SK-N-SH (cell line): ENCODE measurements at regions not wholly inside any gene's neighbourhood (a gene's known extent, or its start where the extent isn't known, plus 50 kb on each side); places are given as distances from the start of the nearest gene placed in this dataset.

ENCODE experiments used
- CTCF ChIA-PET: fragments of 300-600, 350-600 bp; formaldehyde crosslinking; extraction: SDS; loops from one replicate; lab custom pipeline; 2021; lab: Yijun Ruan, JAX
- POLR2A ChIA-PET: fragments of 350-600 bp; sonication (Branson Sonifier 250); formaldehyde crosslinking; extraction: SDS; loops from one replicate; lab custom pipeline; 2020; ENCODE audit warnings: antibody characterized with exemption, inconsistent platforms; lab: Yijun Ruan, JAX
- DNase-seq: peaks from one replicate; pipeline ENCODE4 v3.0.0; 2012
- H2AFZ ChIP-seq: fragments of 200-600 bp; sonication (generic); 2 replicates; pipeline ENCODE4 v1.8.1; 2016; ENCODE audit warnings: antibody characterized with exemption, mild to moderate bottlenecking, low read depth
- H3F3A ChIP-seq: fragments of 200-600 bp; sonication (generic); replicated peaks from 2 replicates; pipeline ENCODE3; 2016; ENCODE audit warnings: antibody characterized with exemption, mild to moderate bottlenecking; ENCODE audit not compliant: insufficient read depth
- H3K27ac ChIP-seq, 2 experiments: fragments of 200-500 bp in 1 of 2; fragments of 200-600 bp in 1 of 2; sonication (Bioruptor generic) in 1 of 2; sonication (generic), shearing (Covaris generic) in 1 of 2; 2 replicates each; pipeline versions ENCODE4 v1.5.1 to v1.6.1; 2014 to 2016; ENCODE audit warnings: low read depth in 2 of 2, inconsistent platforms in 1 of 2, low read length in 1 of 2, mild to moderate bottlenecking in 1 of 2, mixed read lengths in 1 of 2
- H3K27me3 ChIP-seq: fragments of 200-600 bp; sonication (generic), shearing (Covaris generic); 2 replicates; pipeline ENCODE4 v1.6.1; 2016; ENCODE audit warnings: mixed run types; ENCODE audit not compliant: insufficient read depth
- H3K36me3 ChIP-seq, 2 experiments: fragments of 200-500 bp in 1 of 2; fragments of 200-600 bp in 1 of 2; sonication (Bioruptor generic) in 1 of 2; sonication (generic) in 1 of 2; replicated peaks in 1 of 2; 2 replicates each; pipeline versions ENCODE3 to v1.5.1; 2014 to 2016; ENCODE audit warnings: low read length in 1 of 2, mild to moderate bottlenecking in 1 of 2; ENCODE audit not compliant: insufficient read depth in 2 of 2, control insufficient read depth in 1 of 2
- H3K4me1 ChIP-seq, 2 experiments: fragments of 200-500 bp in 1 of 2; fragments of 200-600 bp in 1 of 2; sonication (Bioruptor generic) in 1 of 2; sonication (generic), shearing (Covaris generic) in 1 of 2; 2 replicates each; pipeline versions ENCODE4 v1.5.1 to v1.6.1; 2014 to 2016; ENCODE audit warnings: low read depth in 1 of 2, low read length in 1 of 2, mixed run types in 1 of 2; ENCODE audit not compliant: insufficient read depth in 2 of 2, control insufficient read depth in 1 of 2
- H3K4me2 ChIP-seq: fragments of 200-600 bp; sonication (generic), shearing (Covaris generic); 2 replicates; pipeline ENCODE4 v1.6.1; 2017; ENCODE audit warnings: mixed run types
- H3K4me3 ChIP-seq, 2 experiments: fragments of 200-500 bp in 1 of 2; fragments of 200-600 bp in 1 of 2; sonication (Bioruptor generic) in 1 of 2; sonication (generic), shearing (Covaris generic) in 1 of 2; 2 replicates each; pipeline versions ENCODE4 v1.5.1 to v1.8.1; 2014 to 2016; ENCODE audit warnings: low read depth in 2 of 2, inconsistent platforms in 1 of 2, low read length in 1 of 2, mild to moderate bottlenecking in 1 of 2, mixed read lengths in 1 of 2, moderate library complexity in 1 of 2
- H3K79me2 ChIP-seq: fragments of 200-600 bp; sonication (generic); 2 replicates; pipeline ENCODE4 v1.8.1; 2017; ENCODE audit warnings: mild to moderate bottlenecking; ENCODE audit not compliant: insufficient read depth
- H3K9ac ChIP-seq: fragments of 200-600 bp; sonication (generic); 2 replicates; pipeline ENCODE4 v1.6.1; 2017; ENCODE audit warnings: mixed run types
- H3K9me2 ChIP-seq: fragments of 200-600 bp; sonication (generic); 2 replicates; pipeline ENCODE4 v1.6.1; 2017; ENCODE audit warnings: mixed run types
- H3K9me3 ChIP-seq: fragments of 200-600 bp; sonication (generic); 2 replicates; pipeline ENCODE4 v1.6.1; 2017; ENCODE audit warnings: mixed run types, mild to moderate bottlenecking, moderate library complexity
- H4K20me1 ChIP-seq: fragments of 200-600 bp; sonication (generic); 2 replicates; pipeline ENCODE4 v1.6.1; 2017; ENCODE audit warnings: mild to moderate bottlenecking, mixed run types; ENCODE audit not compliant: insufficient read depth
- ELF1 ChIP-seq: IDR thresholded peaks from 2 replicates; pipeline ENCODE4 v1.4.0; 2012
- EP300 ChIP-seq, 2 experiments: IDR thresholded peaks; 2 replicates each; pipeline versions ENCODE4 v1.4.0 to v1.6.1; 2012; ENCODE audit warnings: borderline replicate concordance in 1 of 2, low read depth in 1 of 2, low read length in 1 of 2
- EZH2phosphoT487 ChIP-seq: fragments of 200-600 bp; sonication (generic); IDR thresholded peaks from 2 replicates; pipeline ENCODE4 v1.6.1; 2017; ENCODE audit warnings: low read depth, mixed run types, mild to moderate bottlenecking, antibody characterized with exemption, moderate library complexity, borderline replicate concordance
- FOSL2 ChIP-seq: IDR thresholded peaks from 2 replicates; pipeline ENCODE4 v1.4.0; 2012; ENCODE audit warnings: low read depth, mild to moderate bottlenecking, moderate library complexity, borderline replicate concordance
- FOXJ3 ChIP-seq: sonication (generic); formaldehyde crosslinking; IDR thresholded peaks from 2 replicates; pipeline ENCODE4 v1.5.1; 2020; ENCODE audit warnings: mild to moderate bottlenecking, missing genetic modification reagents
- GATA2 ChIP-seq: sonication (generic); formaldehyde crosslinking; IDR thresholded peaks from 2 replicates; pipeline ENCODE4 v1.5.0; 2020; ENCODE audit warnings: mild to moderate bottlenecking, missing genetic modification reagents
- JUND ChIP-seq: IDR thresholded peaks from 2 replicates; pipeline ENCODE4 v1.4.0; 2012
- MAX ChIP-seq: IDR thresholded peaks from 2 replicates; pipeline ENCODE4 v1.4.0; 2012; ENCODE audit warnings: low read depth
- MXI1 ChIP-seq: IDR thresholded peaks from 2 replicates; pipeline ENCODE4 v1.6.1; 2012; ENCODE audit warnings: mild to moderate bottlenecking, low read depth, low read length, improper control_type of control experiment
- NFIC ChIP-seq: IDR thresholded peaks from 2 replicates; pipeline ENCODE4 v1.4.0; 2012; ENCODE audit warnings: borderline replicate concordance
- NRF1 ChIP-seq: IDR thresholded peaks from 2 replicates; pipeline ENCODE4 v1.6.1; 2012; ENCODE audit warnings: low read depth, mild to moderate bottlenecking, low read length
- RAD21 ChIP-seq: IDR thresholded peaks from 2 replicates; pipeline ENCODE4 v1.6.1; 2012; ENCODE audit warnings: mild to moderate bottlenecking, low read length
- RCOR1 ChIP-seq: fragments of 150-350 bp; IDR thresholded peaks from 2 replicates; pipeline ENCODE4 v1.6.1; 2017; ENCODE audit warnings: antibody characterized with exemption, low read length
- RFX5 ChIP-seq: IDR thresholded peaks from 2 replicates; pipeline ENCODE4 v1.6.1; 2012; ENCODE audit warnings: mild to moderate bottlenecking, improper control_type of control experiment, low read length
- SMC3 ChIP-seq: IDR thresholded peaks from 2 replicates; pipeline ENCODE4 v1.6.1; 2012; ENCODE audit warnings: low read depth, low read length, improper control_type of control experiment
- TAF1 ChIP-seq: IDR thresholded peaks from 2 replicates; pipeline ENCODE4 v1.6.1; 2012; ENCODE audit warnings: low read depth, mild to moderate bottlenecking, low read length, moderate library complexity, borderline replicate concordance
- TCF12 ChIP-seq: IDR thresholded peaks from 2 replicates; pipeline ENCODE4 v1.4.0; 2012
- TEAD4 ChIP-seq: IDR thresholded peaks from 2 replicates; pipeline ENCODE4 v1.4.0; 2012; ENCODE audit warnings: mild to moderate bottlenecking, borderline replicate concordance; ENCODE audit not compliant: insufficient read depth
- YY1 ChIP-seq: IDR thresholded peaks from 2 replicates; pipeline ENCODE4 v1.4.0; 2012; ENCODE audit warnings: low read depth, mild to moderate bottlenecking
- WGBS: methylation state at CpG from one replicate; pipeline ENCODE4 v1.1.6; 2017; ENCODE audit warnings: low lambda C conversion rate; 5-methylcytosine and 5-hydroxymethylcytosine counted together
- TF ChIP-seq, protein P1 (sequence below): fragments of 150-350 bp; IDR thresholded peaks from 2 replicates; pipeline ENCODE4 v1.6.1; 2016; ENCODE audit warnings: mild to moderate bottlenecking, low read depth, low read length
- TF ChIP-seq, protein P2 (sequence below): IDR thresholded peaks from 2 replicates; pipeline ENCODE4 v1.4.0; 2012; ENCODE audit warnings: low read depth, borderline replicate concordance
- TF ChIP-seq, protein P3 (sequence below): IDR thresholded peaks from 2 replicates; pipeline ENCODE4 v1.6.1; 2012; ENCODE audit warnings: mild to moderate bottlenecking, low read depth, low read length, moderate library complexity

DNA sequence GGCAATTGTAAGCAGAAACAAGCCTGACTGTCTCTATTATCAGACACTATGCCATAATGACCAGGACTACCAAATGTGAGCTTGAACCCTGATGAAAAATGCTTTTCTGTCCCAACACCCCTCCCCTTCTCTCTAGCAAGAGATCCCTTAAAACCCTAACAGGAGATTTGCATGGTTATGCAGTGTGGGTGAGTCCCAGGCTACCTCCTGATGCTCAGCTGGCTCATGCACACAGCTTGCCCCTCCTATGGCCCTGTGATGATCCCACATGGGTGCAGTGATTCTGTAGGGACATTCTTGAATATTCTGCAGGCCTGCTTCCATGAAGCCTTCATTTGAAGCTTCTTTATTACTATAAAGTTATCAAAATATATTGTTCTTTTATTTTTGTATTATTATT is 357.4 kb downstream of the AKAIN1 start:
- Histone ChIP-seq H3K27ac (no peak overlapping the region), H3K9me3 (no peaks in the 10 kb centered on the region), H3K4me2 (no peak overlapping the region), H2AFZ (no peak overlapping the region), H3K36me3 (no peaks in the 10 kb centered on the region), H3F3A (no peaks in the 10 kb centered on the region), H3K9me2 (no peaks in the 10 kb centered on the region), H3K9ac (no peak overlapping the region), H3K4me1 (no peaks in the 10 kb centered on the region), H3K79me2 (no peaks in the 10 kb centered on the region), H3K27me3 (no peaks in the 10 kb centered on the region), H4K20me1 (no peaks in the 10 kb centered on the region), H3K4me3 (no peak overlapping the region)
- ChIA-PET POLR2A (no interaction called here), CTCF (interaction anchor here (0.9 to 1.1 kb wide), 2 partner anchors 11 to 48 kb away, joined by 3 read pairs; no protein-coding TSS in a partner anchor)
- TF ChIP-seq JUND (no peak), EZH2phosphoT487 (no peak), EP300 (IDR thresholded peaks at IDR 0.05; ENCODE audit: borderline replicate concordance in 1 of 2, low read depth in 1 of 2, low read length in 1 of 2) (no peak), TEAD4 (no peak), FOSL2 (no peak), MAX (no peak), RFX5 (no peak), SMC3 (no peak), MXI1 (no peak), TAF1 (no peak), NRF1 (no peak), YY1 (no peak), ELF1 (no peak)
- TF ChIP-seq, protein P1, sequence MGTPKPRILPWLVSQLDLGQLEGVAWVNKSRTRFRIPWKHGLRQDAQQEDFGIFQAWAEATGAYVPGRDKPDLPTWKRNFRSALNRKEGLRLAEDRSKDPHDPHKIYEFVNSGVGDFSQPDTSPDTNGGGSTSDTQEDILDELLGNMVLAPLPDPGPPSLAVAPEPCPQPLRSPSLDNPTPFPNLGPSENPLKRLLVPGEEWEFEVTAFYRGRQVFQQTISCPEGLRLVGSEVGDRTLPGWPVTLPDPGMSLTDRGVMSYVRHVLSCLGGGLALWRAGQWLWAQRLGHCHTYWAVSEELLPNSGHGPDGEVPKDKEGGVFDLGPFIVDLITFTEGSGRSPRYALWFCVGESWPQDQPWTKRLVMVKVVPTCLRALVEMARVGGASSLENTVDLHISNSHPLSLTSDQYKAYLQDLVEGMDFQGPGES: no peak
- DNase-seq: no peak

DNA sequence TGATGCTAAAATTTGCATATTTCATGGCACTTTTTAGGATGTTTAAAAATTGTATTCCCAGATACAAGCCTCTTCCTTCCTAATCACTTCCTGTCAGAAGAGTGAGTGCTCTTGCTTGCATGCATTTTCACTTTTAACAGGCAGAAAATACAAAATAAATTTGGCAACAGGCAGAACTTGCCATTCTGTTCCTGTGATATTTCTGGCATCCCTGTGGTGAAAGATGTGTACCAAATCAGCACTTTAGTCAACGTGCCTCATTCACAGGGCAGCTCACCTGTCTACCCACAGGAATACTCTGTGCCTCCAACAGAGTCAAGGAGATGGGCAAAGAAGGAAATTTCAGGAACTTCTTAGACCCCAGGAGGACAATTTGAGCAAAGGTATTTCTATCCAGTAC is 360.9 kb downstream of the AKAIN1 start:
- POLR2A ChIA-PET: no interaction called here

More for the DNA sequence above, 360.9 kb downstream of the AKAIN1 start:
- Histone ChIP-seq H3K27ac (no peak overlapping the region), H3K4me1 (no peaks in the 10 kb centered on the region), H2AFZ (no peak overlapping the region), H3K36me3 (no peaks in the 10 kb centered on the region), H3K27me3 (no peaks in the 10 kb centered on the region), H4K20me1 (no peaks in the 10 kb centered on the region), H3K9ac (no peak overlapping the region), H3K9me3 (no peaks in the 10 kb centered on the region), H3K9me2 (no peaks in the 10 kb centered on the region), H3K4me3 (no peak overlapping the region), H3K79me2 (no peaks in the 10 kb centered on the region), H3F3A (no peaks in the 10 kb centered on the region), H3K4me2 (no peak overlapping the region)
- CTCF ChIA-PET: no interaction called here
- 13% methylated on average over 1 of the region's 1 CpG for WGBS
- DNase-seq: no peak
- TF ChIP-seq RCOR1 (no peak), NFIC (no peak), SMC3 (no peak), FOXJ3 (CRISPR knock-in tag) (no peak), EZH2phosphoT487 (no peak), RAD21 (no peak), GATA2 (CRISPR knock-in tag) (no peak), ELF1 (no peak), TCF12 (no peak)
- TF ChIP-seq, protein P2, sequence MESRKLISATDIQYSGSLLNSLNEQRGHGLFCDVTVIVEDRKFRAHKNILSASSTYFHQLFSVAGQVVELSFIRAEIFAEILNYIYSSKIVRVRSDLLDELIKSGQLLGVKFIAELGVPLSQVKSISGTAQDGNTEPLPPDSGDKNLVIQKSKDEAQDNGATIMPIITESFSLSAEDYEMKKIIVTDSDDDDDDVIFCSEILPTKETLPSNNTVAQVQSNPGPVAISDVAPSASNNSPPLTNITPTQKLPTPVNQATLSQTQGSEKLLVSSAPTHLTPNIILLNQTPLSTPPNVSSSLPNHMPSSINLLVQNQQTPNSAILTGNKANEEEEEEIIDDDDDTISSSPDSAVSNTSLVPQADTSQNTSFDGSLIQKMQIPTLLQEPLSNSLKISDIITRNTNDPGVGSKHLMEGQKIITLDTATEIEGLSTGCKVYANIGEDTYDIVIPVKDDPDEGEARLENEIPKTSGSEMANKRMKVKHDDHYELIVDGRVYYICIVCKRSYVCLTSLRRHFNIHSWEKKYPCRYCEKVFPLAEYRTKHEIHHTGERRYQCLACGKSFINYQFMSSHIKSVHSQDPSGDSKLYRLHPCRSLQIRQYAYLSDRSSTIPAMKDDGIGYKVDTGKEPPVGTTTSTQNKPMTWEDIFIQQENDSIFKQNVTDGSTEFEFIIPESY: no peak
- TF ChIP-seq, protein P3, sequence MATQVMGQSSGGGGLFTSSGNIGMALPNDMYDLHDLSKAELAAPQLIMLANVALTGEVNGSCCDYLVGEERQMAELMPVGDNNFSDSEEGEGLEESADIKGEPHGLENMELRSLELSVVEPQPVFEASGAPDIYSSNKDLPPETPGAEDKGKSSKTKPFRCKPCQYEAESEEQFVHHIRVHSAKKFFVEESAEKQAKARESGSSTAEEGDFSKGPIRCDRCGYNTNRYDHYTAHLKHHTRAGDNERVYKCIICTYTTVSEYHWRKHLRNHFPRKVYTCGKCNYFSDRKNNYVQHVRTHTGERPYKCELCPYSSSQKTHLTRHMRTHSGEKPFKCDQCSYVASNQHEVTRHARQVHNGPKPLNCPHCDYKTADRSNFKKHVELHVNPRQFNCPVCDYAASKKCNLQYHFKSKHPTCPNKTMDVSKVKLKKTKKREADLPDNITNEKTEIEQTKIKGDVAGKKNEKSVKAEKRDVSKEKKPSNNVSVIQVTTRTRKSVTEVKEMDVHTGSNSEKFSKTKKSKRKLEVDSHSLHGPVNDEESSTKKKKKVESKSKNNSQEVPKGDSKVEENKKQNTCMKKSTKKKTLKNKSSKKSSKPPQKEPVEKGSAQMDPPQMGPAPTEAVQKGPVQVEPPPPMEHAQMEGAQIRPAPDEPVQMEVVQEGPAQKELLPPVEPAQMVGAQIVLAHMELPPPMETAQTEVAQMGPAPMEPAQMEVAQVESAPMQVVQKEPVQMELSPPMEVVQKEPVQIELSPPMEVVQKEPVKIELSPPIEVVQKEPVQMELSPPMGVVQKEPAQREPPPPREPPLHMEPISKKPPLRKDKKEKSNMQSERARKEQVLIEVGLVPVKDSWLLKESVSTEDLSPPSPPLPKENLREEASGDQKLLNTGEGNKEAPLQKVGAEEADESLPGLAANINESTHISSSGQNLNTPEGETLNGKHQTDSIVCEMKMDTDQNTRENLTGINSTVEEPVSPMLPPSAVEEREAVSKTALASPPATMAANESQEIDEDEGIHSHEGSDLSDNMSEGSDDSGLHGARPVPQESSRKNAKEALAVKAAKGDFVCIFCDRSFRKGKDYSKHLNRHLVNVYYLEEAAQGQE: no peak
